ENCODE measurements at regions not wholly inside any gene's neighbourhood (a gene's known extent, or its start where the extent isn't known, plus 50 kb on each side); places are given as distances from the start of the nearest gene placed in this dataset.

DNA sequence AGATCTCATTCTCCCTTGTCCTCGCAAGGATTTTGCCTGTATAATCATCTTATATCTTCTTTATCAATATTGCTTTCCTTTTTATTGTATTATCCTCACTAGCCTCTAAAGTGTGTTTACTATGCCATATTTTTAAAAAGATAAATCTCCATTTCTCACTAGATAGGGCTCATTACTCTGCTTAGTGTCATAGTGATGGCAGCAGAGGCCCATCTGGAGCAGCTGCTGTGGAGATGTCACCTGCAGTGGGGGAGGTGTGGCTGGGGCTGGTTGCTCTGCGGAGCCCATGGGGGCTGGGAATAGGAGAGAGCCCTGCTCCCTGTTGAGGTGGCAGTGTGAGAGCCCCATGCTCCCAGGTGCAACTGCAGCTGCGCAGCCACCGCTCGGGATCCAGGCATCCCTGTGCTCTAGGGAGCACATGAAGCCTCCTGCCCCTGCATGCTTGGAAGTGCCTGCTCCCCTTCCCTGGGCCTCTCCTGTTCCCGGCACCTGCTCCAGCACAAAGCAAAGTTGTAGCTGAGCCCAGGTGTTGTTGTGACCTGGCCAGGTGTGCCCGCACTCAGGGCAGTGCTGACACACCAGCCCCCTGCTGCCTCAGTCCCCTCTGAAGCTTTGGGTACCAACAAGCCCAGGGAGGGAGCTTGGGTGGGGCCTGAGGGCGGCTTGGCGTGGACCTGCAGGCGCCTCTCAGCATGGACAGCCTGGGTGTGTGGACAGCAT lies 144.6 kb upstream of the MRPS30 start:
- TF ChIP-seq, protein P1, sequence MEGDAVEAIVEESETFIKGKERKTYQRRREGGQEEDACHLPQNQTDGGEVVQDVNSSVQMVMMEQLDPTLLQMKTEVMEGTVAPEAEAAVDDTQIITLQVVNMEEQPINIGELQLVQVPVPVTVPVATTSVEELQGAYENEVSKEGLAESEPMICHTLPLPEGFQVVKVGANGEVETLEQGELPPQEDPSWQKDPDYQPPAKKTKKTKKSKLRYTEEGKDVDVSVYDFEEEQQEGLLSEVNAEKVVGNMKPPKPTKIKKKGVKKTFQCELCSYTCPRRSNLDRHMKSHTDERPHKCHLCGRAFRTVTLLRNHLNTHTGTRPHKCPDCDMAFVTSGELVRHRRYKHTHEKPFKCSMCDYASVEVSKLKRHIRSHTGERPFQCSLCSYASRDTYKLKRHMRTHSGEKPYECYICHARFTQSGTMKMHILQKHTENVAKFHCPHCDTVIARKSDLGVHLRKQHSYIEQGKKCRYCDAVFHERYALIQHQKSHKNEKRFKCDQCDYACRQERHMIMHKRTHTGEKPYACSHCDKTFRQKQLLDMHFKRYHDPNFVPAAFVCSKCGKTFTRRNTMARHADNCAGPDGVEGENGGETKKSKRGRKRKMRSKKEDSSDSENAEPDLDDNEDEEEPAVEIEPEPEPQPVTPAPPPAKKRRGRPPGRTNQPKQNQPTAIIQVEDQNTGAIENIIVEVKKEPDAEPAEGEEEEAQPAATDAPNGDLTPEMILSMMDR (conservative IDR thresholded peaks at IDR 0.05; ENCODE audit: low read depth, low read length) = no peak
- DNase-seq (ENCODE audit: low read depth) = no peak

DNA sequence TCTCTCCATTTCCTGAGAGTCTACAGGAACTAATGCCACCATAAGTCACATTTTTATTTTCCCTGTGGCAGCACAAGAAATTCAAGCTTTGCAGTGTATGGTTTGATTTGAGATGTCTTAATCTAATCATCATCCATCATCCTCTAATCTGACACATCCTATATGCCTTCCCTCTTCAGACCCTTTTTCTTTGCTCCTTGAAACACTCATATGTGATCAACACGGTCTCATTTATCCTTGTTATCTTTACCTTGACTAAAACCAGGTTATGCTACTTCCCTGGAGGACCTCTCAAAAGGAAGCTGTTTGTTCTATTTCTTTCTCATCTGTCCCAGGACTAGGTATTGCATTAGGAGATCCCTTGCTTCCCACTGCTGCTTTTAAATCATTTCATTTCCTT lies 146.9 kb upstream of the MRPS30 start:
- H3K4me3 ChIP-seq (ENCODE audit: low read depth, low read length) = no peak overlapping the region
- no peak for DNase-seq (ENCODE audit: low read depth)
- TF ChIP-seq, protein P1 (conservative IDR thresholded peaks at IDR 0.05; ENCODE audit: low read depth, low read length) = no peak

More for the DNA sequence above, 144.6 kb upstream of the MRPS30 start:
- H3K4me3 ChIP-seq (ENCODE audit: low read depth, low read length) = no peak overlapping the region

DNA sequence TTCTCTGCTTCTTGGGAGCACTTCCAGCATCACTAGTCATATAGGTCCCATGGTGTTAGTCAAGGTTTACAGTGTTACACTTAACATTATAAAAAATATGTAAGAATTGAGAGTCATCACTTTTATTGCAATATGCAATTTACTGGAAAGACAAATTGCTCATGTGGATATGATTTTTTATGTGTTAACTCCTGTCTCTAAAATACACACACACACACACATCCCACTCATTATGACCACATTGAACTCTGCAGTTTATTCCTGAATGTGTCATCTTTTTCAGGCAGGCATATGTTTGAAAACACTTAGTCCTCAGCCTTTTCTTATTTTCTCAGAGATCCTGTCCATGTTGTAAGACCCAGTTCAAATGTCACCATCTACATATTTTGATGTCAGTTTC lies 148.5 kb upstream of the MRPS30 start:
- no peak for DNase-seq (ENCODE audit: low read depth)
- no peak overlapping the region for H3K4me3 ChIP-seq (ENCODE audit: low read depth, low read length)
- TF ChIP-seq, protein P1 (conservative IDR thresholded peaks at IDR 0.05; ENCODE audit: low read depth, low read length) = no peak

DNA sequence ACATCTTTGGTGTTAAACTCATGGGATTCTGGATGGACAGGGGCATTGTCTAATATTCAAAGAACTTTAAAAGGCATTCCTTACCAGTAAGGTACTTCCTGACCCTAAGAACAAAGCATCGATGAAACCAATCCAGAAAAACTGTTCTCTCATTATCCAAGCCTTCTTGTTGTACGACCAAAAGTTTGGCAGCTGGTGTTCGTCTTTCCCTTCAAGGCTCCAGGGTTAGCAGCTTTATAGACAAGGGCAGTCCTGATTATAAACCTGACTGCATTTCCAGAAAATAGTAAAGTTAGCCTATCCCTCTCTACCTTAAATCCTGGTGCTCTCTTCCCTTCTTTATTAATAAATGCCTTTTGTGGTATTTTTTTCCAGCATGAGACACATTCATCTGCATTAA lies 149.4 kb upstream of the MRPS30 start:
- TF ChIP-seq, protein P1 (conservative IDR thresholded peaks at IDR 0.05; ENCODE audit: low read depth, low read length) = no peak
- no peak overlapping the region for H3K4me3 ChIP-seq (ENCODE audit: low read depth, low read length)
- no peak for DNase-seq (ENCODE audit: low read depth)

DNA sequence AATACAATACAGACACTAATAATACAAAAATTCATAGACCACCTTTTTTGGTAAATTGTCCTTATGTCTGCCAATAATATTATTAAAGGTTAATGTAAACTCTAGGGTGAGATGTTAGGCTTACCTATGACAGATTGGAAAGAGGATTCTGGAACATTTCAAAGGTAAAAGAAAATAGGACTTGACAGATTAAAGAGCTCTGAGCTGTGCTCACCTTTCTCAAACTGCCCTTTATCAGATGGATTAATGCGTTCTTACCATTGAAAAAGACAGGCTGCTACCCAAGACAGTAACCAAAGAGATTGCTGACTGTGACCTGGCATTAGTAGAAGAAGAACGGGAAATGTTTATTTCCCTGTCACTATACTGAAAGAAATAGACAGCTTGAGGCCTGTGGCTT lies 156.1 kb upstream of the MRPS30 start:
- DNase-seq (ENCODE audit: low read depth) = no peak
- TF ChIP-seq, protein P1 (conservative IDR thresholded peaks at IDR 0.05; ENCODE audit: low read depth, low read length) = no peak
- no peak overlapping the region for H3K4me3 ChIP-seq (ENCODE audit: low read depth, low read length)

DNA sequence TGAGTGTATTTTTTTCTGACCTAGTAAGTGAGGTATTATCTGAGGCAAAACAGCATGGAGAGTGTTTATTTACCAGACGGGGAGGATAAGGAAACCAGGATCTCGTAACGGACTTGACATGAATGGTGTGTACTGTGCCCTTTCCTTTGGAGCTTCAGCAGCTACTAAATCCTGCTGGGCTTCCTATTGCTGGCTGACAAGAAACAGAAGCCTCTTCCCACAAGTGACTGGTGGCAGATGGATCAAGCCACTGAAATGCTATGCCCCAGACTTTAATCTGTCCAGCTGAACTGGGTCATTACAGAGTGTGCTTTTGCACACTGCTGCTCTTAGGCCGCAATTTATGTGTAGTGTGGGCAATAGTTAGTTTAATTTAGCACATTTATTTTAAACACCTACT lies 162.7 kb upstream of the MRPS30 start:
- no peak for DNase-seq (ENCODE audit: low read depth)
- H3K4me3 ChIP-seq (ENCODE audit: low read depth, low read length) = no peak overlapping the region
- TF ChIP-seq, protein P1 (conservative IDR thresholded peaks at IDR 0.05; ENCODE audit: low read depth, low read length) = no peak

DNA sequence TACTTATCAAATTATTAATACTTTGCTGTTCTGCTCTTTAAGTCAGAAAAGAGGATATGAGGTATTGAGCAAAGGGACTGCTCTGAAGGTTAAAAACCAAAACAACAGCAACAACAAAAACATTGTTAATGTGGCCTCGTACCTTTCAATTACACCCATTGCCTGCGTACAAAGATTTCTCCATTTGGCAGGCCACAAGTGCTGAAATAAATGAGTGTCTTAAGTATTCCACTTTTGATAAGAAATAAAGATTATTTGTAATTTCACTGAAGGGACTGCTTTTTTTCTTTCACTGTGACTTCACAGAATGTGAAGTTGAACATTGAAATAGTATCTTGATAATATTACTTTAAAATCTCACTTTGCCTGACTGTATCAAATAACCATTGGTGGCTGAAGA lies 163.2 kb upstream of the MRPS30 start:
- TF ChIP-seq, protein P1 (conservative IDR thresholded peaks at IDR 0.05; ENCODE audit: low read depth, low read length) = no peak
- no peak overlapping the region for H3K4me3 ChIP-seq (ENCODE audit: low read depth, low read length)
- no peak for DNase-seq (ENCODE audit: low read depth)

Measured in epithelial cell of proximal tubule (primary cell).